ENCODE measurements at regions not wholly inside any gene's neighbourhood (a gene's known extent, or its start where the extent isn't known, plus 50 kb on each side); places are given as distances from the start of the nearest gene placed in this dataset.
A peak's percentile ranks its signal among the peaks of the same experiment; 100 is the strongest.

GRCh38 chr14:61196792-61197191 lies 84.3 kb downstream of the TMEM30B start:
- Histone ChIP-seq H3K4me1 (ENCODE audit: control insufficient read depth in 1 of 2, extremely low read depth in 1 of 2, insufficient read depth in 2 of 2, low read length in 2 of 2) (no peaks in the 10 kb centered on the region), H3K9me3 (no peaks in the 10 kb centered on the region), H3K36me3 (ENCODE audit: control insufficient read depth in 2 of 2, extremely low read depth in 1 of 2, insufficient read depth in 1 of 2, low read length in 1 of 2) (no peaks in the 10 kb centered on the region), H3K27me3 (replicated peaks in 1 of 2; ENCODE audit: control insufficient read depth in 2 of 2, extremely low read depth in 1 of 2, insufficient read depth in 2 of 2, low read length in 1 of 2) (peaks cover 0 to 12% of the 10 kb centered on the region in 2 experiments), H3K27ac (ENCODE audit: low read length) (no peak overlapping the region), H3K4me3 (ENCODE audit: control insufficient read depth in 1 of 2, extremely low read depth in 1 of 2, low read length in 1 of 2) (no peak overlapping the region)
- H3K36me3 Mint-ChIP-seq = no peaks in the 10 kb centered on the region
- POLR2A ChIA-PET = no interaction called here
- 100% methylated on average over 1 of the region's 3 CpGs for WGBS (ENCODE audit: insufficient coverage)
- no peak for DNase-seq
- H3K4me1 Mint-ChIP-seq = no peaks in the 10 kb centered on the region
- no peak overlapping the region for H3K27ac Mint-ChIP-seq
- no peak for ATAC-seq (replicated peaks in 1 of 4)
- H3K27me3 Mint-ChIP-seq = peaks cover 41 to 56% of the 10 kb centered on the region in 2 donors
- no peaks in the 10 kb centered on the region for H3K9me3 Mint-ChIP-seq
- no peak overlapping the region for H3K4me3 Mint-ChIP-seq
- CTCF ChIA-PET = no interaction called here

- peaks cover 45 to 58% of the 10 kb centered on the region in 2 donors for H3K27me3 Mint-ChIP-seq
- DNase-seq (no peak), ATAC-seq (replicated peaks in 1 of 4) (no peak)
- ChIA-PET CTCF (no interaction called here), POLR2A (no interaction called here)
- Histone ChIP-seq H3K9me3 (no peaks in the 10 kb centered on the region), H3K4me3 (ENCODE audit: control insufficient read depth in 1 of 2, extremely low read depth in 1 of 2, low read length in 1 of 2) (no peak overlapping the region), H3K27me3 (replicated peaks in 1 of 2; ENCODE audit: control insufficient read depth in 2 of 2, extremely low read depth in 1 of 2, insufficient read depth in 2 of 2, low read length in 1 of 2) (peaks cover 0 to 12% of the 10 kb centered on the region in 2 experiments), H3K27ac (ENCODE audit: low read length) (no peak overlapping the region), H3K4me1 (ENCODE audit: control insufficient read depth in 1 of 2, extremely low read depth in 1 of 2, insufficient read depth in 2 of 2, low read length in 2 of 2) (no peaks in the 10 kb centered on the region), H3K36me3 (ENCODE audit: control insufficient read depth in 2 of 2, extremely low read depth in 1 of 2, insufficient read depth in 1 of 2, low read length in 1 of 2) (no peaks in the 10 kb centered on the region)
- H3K4me1 Mint-ChIP-seq = no peaks in the 10 kb centered on the region
- H3K9me3 Mint-ChIP-seq = no peaks in the 10 kb centered on the region
- H3K36me3 Mint-ChIP-seq = no peaks in the 10 kb centered on the region
- 85% methylated on average over 2 of the region's 2 CpGs for WGBS (ENCODE audit: insufficient coverage)
- no peak overlapping the region for H3K4me3 Mint-ChIP-seq
- H3K27ac Mint-ChIP-seq = no peak overlapping the region
Measured at GRCh38 chr14:61196034-61196433, 85.1 kb downstream of the TMEM30B start.

- CTCF ChIA-PET = no interaction called here
- peaks cover 0 to 6% of the 10 kb centered on the region in 2 experiments for H3K4me1 ChIP-seq (ENCODE audit: control insufficient read depth in 1 of 2, extremely low read depth in 1 of 2, insufficient read depth in 2 of 2, low read length in 2 of 2)
- peaks cover 9 to 11% (median 9%) of the 10 kb centered on the region in 3 donors for H3K4me1 Mint-ChIP-seq
- H3K4me3 ChIP-seq (ENCODE audit: control insufficient read depth in 1 of 2, extremely low read depth in 1 of 2, low read length in 1 of 2) = no peak overlapping the region
- POLR2A ChIA-PET = no interaction called here
- H3K9me3 ChIP-seq = no peaks in the 10 kb centered on the region
- WGBS (ENCODE audit: insufficient coverage) = no CpG with 5 or more reads among the region's 1 CpG
- ATAC-seq (replicated peaks in 1 of 4) (no peak), DNase-seq (no peak)
- no peak overlapping the region for H3K27ac Mint-ChIP-seq
- H3K27me3 Mint-ChIP-seq = peaks cover 50 to 63% of the 10 kb centered on the region in 2 donors
- no peak overlapping the region for H3K4me3 Mint-ChIP-seq
- H3K27ac ChIP-seq (ENCODE audit: low read length) = no peak overlapping the region
- H3K27me3 ChIP-seq (replicated peaks in 1 of 2; ENCODE audit: control insufficient read depth in 2 of 2, extremely low read depth in 1 of 2, insufficient read depth in 2 of 2, low read length in 1 of 2) = peaks cover 14 to 15% of the 10 kb centered on the region in 2 experiments
- no peaks in the 10 kb centered on the region for H3K9me3 Mint-ChIP-seq
- no peaks in the 10 kb centered on the region for H3K36me3 ChIP-seq (ENCODE audit: control insufficient read depth in 2 of 2, extremely low read depth in 1 of 2, insufficient read depth in 1 of 2, low read length in 1 of 2)
- no peaks in the 10 kb centered on the region for H3K36me3 Mint-ChIP-seq
Measured at GRCh38 chr14:61193476-61193875, 87.7 kb downstream of the TMEM30B start.

DNA sequence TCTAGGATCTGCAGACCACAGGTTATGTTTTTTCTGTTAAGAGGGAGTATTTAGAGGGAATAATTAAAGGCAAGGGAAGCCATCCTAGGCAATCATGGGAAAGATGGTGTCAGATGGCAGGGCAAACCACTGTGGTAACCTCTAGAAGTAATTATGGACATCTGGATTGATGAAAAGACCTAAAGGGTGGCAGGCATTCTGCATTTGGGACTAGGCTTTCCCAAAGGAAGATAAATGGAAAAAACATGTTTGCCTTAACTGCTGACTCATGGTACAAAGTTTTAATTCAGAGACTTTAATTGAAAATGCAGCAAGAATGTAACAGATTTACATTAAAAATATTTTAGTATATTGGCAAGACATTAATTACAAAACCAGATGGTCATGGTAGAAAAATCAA lies 88.1 kb downstream of the TMEM30B start:
- POLR2A ChIA-PET = no interaction called here
- H3K4me1 ChIP-seq (ENCODE audit: control insufficient read depth in 1 of 2, extremely low read depth in 1 of 2, insufficient read depth in 2 of 2, low read length in 2 of 2) = peaks cover 0 to 6% of the 10 kb centered on the region in 2 experiments
- peaks cover 15 to 18% of the 10 kb centered on the region in 2 experiments for H3K27me3 ChIP-seq (replicated peaks in 1 of 2; ENCODE audit: control insufficient read depth in 2 of 2, extremely low read depth in 1 of 2, insufficient read depth in 2 of 2, low read length in 1 of 2)
- Mint-ChIP-seq H3K36me3 (no peaks in the 10 kb centered on the region), H3K4me1 (peaks cover 9 to 11% (median 9%) of the 10 kb centered on the region in 3 donors), H3K27me3 (peaks cover 47 to 59% of the 10 kb centered on the region in 2 donors), H3K27ac (no peak overlapping the region), H3K4me3 (no peak overlapping the region), H3K9me3 (no peaks in the 10 kb centered on the region)
- no peak overlapping the region for H3K4me3 ChIP-seq (ENCODE audit: control insufficient read depth in 1 of 2, extremely low read depth in 1 of 2, low read length in 1 of 2)
- H3K27ac ChIP-seq (ENCODE audit: low read length) = no peak overlapping the region
- CTCF ChIA-PET = no interaction called here
- no peak for DNase-seq
- no peaks in the 10 kb centered on the region for H3K36me3 ChIP-seq (ENCODE audit: control insufficient read depth in 2 of 2, extremely low read depth in 1 of 2, insufficient read depth in 1 of 2, low read length in 1 of 2)
- no peaks in the 10 kb centered on the region for H3K9me3 ChIP-seq
- ATAC-seq (replicated peaks in 1 of 4) = no peak

DNA sequence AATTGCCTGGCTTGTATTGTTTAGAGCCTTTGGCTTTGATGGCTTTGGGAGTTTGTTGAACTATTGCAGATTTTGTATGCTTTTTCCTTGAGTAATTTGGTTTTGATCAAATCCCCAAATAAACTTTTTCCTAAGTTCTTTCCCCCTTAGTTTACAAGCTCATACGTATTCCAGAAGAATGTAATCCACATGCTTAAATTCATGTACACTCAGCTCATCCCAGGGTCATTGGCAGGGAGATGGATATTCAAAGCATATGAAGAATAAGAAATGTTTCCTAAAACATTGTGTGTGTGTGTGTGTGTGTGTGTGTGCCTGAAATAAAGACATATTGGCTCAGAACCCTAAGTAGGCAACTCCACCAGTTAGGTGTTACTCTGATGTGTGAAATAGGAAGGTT lies 89.4 kb downstream of the TMEM30B start:
- Histone ChIP-seq H3K4me1 (ENCODE audit: control insufficient read depth in 1 of 2, extremely low read depth in 1 of 2, insufficient read depth in 2 of 2, low read length in 2 of 2) (peaks cover 0 to 6% of the 10 kb centered on the region in 2 experiments), H3K27ac (ENCODE audit: low read length) (no peak overlapping the region), H3K9me3 (no peaks in the 10 kb centered on the region), H3K27me3 (replicated peaks in 1 of 2; ENCODE audit: control insufficient read depth in 2 of 2, extremely low read depth in 1 of 2, insufficient read depth in 2 of 2, low read length in 1 of 2) (peaks cover 22 to 25% of the 10 kb centered on the region in 2 experiments), H3K36me3 (ENCODE audit: control insufficient read depth in 2 of 2, extremely low read depth in 1 of 2, insufficient read depth in 1 of 2, low read length in 1 of 2) (no peaks in the 10 kb centered on the region), H3K4me3 (ENCODE audit: control insufficient read depth in 1 of 2, extremely low read depth in 1 of 2, low read length in 1 of 2) (no peak overlapping the region)
- ChIA-PET CTCF (no interaction called here), POLR2A (no interaction called here)
- ATAC-seq (replicated peaks in 1 of 4) = no peak
- no peaks in the 10 kb centered on the region for H3K9me3 Mint-ChIP-seq
- no peak overlapping the region for H3K4me3 Mint-ChIP-seq
- no peaks in the 10 kb centered on the region for H3K36me3 Mint-ChIP-seq
- peaks cover 9 to 11% (median 9%) of the 10 kb centered on the region in 3 donors for H3K4me1 Mint-ChIP-seq
- peaks cover 49 to 59% of the 10 kb centered on the region in 2 donors for H3K27me3 Mint-ChIP-seq
- DNase-seq = no peak
- WGBS (ENCODE audit: insufficient coverage) = no CpG with 5 or more reads among the region's 1 CpG
- no peak overlapping the region for H3K27ac Mint-ChIP-seq

GRCh38 chr14:61190341-61190740 lies 90.8 kb downstream of the TMEM30B start:
- no peaks in the 10 kb centered on the region for H3K36me3 Mint-ChIP-seq
- DNase-seq (no peak), ATAC-seq (replicated peaks in 1 of 4) (no peak)
- H3K4me3 ChIP-seq (ENCODE audit: control insufficient read depth in 1 of 2, extremely low read depth in 1 of 2, low read length in 1 of 2) = no peak overlapping the region
- peak overlapping the region in 1 of 2 donors; percentile 2 for H3K27ac Mint-ChIP-seq
- H3K9me3 Mint-ChIP-seq = no peaks in the 10 kb centered on the region
- peaks cover 9 to 11% (median 9%) of the 10 kb centered on the region in 3 donors for H3K4me1 Mint-ChIP-seq
- ChIA-PET POLR2A (no interaction called here), CTCF (no interaction called here)
- H3K27ac ChIP-seq (ENCODE audit: low read length) = no peak overlapping the region
- no peak overlapping the region for H3K4me3 Mint-ChIP-seq
- H3K4me1 ChIP-seq (ENCODE audit: control insufficient read depth in 1 of 2, extremely low read depth in 1 of 2, insufficient read depth in 2 of 2, low read length in 2 of 2) = peaks cover 0 to 6% of the 10 kb centered on the region in 2 experiments
- no peaks in the 10 kb centered on the region for H3K9me3 ChIP-seq
- peaks cover 44 to 58% of the 10 kb centered on the region in 2 donors for H3K27me3 Mint-ChIP-seq
- no peaks in the 10 kb centered on the region for H3K36me3 ChIP-seq (ENCODE audit: control insufficient read depth in 2 of 2, extremely low read depth in 1 of 2, insufficient read depth in 1 of 2, low read length in 1 of 2)
- peaks cover 25 to 26% of the 10 kb centered on the region in 2 experiments for H3K27me3 ChIP-seq (replicated peaks in 1 of 2; ENCODE audit: control insufficient read depth in 2 of 2, extremely low read depth in 1 of 2, insufficient read depth in 2 of 2, low read length in 1 of 2)
- WGBS (ENCODE audit: insufficient coverage) = 85% methylated on average over 6 of the region's 6 CpGs

All from T-cell (primary cell).